SIG-M5 treated with dmso at 0.1 percent for 504 hours (cell line): ENCODE measurements at regions not wholly inside any gene's neighbourhood (a gene's known extent, or its start where the extent isn't known, plus 50 kb on each side); places are given as distances from the start of the nearest gene placed in this dataset.

Experiments used
- DNase-seq: peaks from one replicate; lab custom pipeline; 2025; ENCODE audit not compliant: unreplicated experiment; lab: John Stamatoyannopoulos, UW

DNA sequence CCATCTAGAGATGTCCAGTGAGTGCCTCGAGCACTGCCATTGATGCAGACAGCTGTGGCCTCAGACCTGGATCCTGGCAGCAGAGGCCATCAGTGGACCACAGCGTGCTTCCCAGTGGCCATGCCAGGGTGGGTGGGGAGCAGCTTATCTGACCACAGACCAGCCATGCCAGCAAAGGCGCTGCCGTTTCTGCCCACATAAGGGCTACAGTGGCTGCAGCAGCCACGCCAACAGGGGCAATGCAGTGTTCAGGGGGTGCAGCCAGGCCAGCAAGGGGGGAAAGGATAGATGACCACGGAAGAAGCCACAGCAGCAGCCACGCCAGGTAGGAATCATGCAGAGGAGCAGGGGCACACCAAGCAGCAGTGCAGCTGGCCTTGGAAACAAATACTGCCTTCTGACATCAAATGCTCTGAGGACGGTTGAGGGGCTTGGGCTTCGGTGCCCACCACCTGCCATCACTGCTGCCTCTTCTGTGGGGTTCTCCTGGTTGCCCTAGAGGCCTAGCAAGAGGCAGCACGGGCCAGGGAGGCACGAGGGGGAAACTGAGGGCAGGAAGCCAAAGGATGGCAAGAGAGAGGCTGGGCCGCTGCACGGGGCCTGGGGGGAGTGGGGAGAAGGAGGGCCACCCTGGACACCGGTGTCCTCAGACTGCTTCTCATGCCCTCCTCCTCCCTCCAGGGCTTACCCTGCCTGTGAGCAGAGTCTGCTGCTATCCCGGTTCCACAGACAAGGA lies 94.7 kb upstream of the RUNX3 start:
- no peak for DNase-seq

DNA sequence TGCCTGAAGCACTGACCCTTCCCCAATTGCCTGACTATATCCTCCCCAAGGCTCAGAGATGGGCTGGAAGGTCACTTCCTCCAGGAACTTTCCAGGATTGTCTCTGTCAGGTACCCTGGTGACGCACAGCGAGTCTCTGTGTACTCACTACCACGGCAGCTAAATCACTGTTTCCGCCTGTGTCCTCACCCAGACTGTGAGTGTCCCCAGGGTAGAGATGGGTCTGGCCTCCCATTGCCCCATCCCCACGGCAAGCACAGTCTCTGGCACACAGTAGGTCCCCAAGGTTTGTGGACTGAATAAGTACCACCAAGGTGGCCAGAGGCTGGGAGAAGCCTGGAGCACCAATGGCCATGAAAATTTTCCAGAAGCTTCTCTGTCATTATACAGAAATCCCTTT lies 93.8 kb upstream of the RUNX3 start:
- no peak for DNase-seq

DNA sequence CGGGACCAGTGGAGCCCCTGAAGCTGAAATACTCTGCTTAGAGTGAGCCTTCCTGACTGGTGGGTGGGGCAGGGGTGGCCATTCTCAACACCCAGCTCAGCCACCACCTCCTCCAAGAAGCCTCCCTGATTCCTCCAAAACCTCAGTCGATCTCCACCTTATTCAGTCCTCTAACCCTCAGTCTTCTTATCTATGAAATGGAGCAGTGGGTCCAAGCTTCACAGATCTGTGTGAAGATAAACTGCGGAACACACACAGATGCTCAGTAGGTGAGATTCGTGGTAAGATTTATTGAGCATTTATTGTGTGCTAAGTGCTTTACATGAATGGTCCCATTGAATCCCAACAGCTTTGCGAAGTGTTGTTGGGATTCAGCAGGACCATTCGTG lies 93.1 kb upstream of the RUNX3 start:
- DNase-seq: no peak

DNA sequence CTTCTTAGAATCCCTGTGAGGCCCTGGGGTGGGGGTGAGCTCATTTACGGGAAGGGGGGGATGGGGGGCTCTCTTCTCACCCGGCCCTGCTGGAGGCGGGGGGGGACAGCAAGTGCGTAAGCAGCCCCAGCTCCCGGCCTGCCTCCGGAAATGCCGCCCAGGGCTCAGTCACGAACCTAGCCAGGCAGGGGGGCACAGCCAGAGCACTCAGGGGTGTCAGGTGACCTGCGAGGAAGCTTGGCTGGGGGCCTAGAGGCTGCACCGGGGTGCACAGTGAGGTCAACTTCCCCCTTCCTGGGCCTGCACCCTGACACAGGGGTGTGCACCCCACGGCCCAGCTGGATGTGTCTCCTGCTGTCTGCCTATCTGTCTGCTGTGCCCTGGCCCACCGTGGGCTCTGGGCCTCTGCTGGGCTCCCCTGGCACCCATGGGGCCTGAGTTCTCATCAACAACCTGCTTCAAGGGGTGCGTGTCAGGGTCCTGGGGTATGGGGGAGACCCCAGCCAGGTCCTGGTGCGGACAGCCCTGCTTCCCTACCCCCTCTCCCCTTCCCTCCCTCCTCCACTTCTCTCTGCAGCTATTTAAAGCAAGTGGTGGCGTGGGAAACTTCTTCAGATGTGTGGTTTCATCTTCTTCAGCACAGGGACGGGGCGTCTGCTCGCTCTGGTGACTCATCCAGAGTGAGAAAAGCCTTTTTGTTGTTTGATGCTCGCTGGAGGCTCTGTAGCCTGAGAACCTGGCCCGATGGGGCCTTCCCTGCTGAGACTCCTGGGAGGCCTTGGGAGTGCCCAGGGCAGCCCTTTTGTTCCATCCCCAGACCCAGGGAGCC lies 92.5 kb upstream of the RUNX3 start:
- peak; percentile 90 for DNase-seq

DNA sequence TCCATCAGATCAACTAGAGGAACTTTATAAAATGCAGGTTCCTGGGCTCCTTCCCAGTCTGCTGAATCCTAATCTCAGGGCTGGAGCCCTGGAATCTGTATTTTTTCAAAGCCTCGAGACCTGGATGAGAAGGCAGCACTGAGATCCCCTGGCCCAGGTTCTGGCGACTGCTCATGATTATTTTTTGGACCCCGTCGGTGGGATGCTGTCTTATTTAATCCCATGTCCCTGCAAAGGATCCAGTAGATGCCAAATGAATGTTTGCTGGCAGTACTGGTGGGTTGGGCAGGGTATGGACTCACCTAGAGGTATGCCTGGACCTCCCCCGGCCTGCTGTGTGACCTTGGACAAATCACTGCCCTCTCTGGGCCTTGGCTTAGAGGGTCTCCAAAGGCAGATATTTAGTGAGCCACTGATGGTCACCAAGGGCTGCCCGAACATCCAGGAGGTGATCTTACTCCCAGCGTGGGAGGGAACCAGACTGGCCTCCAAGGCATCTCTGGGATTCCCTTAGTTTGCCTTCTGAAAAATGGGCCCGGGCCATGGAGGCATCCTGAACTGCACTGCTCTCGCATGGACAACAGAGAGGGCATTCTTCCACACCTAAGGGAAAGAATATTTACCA lies 91.6 kb upstream of the RUNX3 start:
- no peak for DNase-seq

DNA sequence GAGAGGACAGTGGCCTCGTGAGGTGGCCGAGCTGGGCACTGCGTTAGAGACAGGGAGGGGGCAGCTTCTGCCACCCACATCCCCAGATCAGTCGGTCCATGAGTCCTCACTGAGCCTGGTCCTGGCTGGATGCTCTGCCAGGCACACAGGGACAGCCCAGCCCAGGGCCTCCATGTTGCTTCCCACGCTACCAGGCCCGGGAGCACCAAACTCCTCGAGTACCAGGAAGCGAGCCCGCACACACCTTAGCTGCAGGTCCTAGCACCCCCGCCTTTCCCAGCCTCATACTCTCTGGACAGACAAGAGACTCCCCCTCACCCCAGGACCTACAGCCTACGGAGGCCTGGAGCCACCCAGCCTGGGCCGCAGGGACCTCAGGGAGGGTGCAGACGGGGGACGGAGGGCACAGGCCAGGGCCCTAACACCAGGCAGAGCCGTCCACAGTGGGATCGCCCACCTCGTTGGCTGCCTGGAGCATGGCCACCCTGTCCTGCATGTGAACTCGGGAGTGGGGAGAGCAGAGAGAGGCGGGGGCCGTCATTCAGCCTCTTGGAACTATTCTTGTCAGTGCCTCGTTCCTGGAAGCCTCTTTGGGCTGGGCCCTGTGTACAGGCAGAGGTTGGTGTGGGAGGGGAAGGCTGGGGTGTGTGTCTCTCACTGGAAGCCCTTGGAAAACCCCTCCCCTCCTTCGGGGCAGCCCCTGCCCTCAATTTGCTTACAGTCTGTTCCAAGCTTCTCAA lies 90.9 kb upstream of the RUNX3 start:
- DNase-seq: no peak

DNA sequence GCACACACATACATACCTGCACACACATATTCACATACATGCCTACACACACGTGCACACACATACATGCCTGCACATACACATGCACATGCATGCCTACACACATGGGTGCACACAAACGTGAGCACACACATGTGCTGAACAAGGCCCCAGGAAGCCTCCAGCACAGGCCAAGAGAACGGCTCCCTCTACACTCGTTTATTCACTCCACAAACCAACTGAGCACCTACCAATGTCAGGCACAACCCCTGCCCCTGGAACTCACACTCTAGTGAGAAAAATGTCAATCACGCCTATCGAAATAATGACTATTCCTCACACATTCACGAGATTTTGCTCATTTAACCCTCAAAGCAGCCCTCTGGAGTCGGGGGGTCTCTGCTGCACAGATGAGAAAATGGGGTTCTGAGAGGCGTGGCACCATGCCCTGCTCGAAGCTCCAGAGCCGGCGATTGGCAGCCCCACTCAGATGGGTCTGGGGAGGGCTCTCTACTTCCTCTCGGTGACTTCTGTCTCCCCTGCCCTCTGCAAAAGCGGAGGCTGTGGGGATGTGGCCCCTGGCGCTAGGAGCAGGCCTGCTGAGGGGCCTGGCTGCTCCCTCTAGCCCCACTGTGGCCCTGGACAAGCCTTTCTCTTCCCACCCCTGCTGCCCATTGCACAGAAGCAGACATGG lies 90.2 kb upstream of the RUNX3 start:
- no peak for DNase-seq

DNA sequence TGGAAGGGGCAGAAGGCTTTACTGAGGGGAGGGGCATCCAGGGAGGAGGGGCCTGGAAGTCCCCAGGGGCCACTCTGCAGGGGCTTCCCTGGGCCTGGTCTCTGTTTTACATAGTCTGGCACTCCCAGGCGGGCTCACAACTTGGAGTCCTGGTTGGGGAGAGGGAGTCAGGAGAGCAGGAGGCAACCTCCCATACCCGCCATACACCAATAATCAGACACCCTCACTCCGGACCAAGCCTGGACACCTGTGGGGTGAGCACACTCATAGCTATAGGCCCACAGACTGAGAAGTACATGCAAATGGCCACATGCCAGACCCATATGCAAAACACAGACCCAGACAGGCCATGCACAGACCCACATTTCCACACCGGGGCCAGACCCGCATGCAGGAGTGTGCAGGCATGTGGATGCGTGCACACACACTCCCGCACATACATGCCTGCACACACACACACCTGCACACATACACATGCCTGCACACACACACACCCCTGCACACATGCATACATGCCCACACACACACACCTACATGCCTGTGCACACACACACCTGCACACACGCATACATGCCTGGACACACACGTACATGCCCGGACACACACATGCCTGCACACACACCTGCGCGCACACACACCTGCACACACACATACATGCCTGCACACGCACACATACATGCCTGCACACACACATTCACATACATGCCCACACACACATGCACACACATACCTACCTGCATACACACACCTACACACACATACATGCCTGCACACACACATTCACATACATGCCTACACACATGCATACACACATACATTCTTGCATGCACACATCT lies 89.5 kb upstream of the RUNX3 start:
- no peak for DNase-seq

DNA sequence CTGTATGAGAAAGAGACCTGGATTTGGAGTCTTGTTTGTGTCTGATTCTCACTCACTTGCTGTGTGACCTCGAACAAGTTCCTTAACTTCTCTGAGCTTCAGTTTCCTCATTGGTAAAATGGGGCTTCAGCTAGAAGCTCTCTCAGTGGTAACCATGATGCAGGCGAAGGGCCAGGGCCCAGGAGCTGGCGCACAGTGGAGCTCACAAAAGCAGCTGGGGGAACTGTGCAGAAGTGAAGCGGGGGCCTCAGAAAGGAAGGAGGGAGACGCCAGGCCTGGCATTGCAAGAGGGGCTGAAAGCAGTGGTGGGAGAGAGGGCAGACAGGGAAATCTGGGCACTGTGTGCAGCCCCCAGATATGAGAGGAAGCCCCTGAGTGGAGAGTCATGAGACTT lies 88.9 kb upstream of the RUNX3 start:
- DNase-seq: no peak

DNA sequence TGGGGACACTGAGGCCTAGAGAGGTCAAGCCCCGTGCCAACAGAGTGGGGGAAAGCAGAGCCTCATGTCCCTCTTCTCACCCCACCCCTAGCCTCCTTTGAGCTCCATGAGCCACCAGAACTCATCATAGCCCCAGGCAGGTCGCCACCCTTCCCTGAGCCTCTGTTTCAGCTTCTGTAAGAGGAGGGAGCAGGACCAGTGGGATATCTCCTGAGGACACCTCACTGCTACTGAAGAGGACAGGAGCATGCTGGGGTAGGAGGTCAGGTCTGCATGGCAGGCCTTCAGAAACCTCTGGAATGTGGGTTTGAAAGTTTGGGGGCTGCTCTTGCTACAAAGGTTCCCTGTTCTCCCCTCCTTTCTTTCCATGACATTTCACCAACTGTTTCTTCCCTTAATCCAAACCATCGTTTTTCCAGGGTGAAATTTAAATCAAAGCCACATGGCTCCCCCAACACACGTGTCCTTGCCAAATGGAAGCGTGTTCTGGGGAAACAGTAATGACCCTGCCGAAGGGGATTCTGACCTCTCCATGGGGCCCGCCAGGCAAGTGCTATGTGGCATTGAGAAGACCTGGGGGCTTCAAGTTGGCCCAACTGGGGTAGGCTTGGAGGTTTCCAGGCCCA lies 88.1 kb upstream of the RUNX3 start:
- no peak for DNase-seq

DNA sequence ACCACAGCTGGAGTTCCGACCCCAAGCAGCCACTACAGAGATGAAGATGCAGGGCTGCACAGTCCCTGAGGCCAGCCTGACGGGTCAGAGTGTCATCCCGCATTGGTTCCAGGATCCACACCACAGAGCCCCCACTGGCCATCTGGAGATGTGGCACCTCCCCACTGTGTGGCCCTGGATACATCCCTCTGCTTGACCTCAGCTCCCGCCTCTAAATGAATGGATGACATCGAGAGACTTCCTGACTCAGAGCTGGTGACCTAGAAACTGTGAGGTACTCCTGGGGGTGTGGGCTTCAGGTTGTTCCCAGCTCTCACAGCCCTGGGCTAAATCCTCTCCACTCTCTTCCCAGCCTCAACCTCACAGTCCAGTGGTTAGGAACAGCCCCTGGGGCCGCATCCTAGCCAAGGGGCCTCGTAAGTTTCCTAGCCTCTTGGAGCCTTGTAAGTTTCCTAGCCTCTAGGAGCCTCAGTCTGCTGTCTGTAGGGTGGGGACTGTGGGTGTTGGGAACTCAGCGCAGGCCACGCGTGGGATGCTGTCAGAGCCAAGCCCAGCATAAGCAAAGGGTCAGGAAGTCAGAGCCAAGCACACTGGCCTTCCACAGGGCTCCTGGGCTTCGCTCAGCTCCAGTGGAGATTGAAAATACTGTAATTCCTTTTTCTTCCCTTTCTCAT lies 87.5 kb upstream of the RUNX3 start:
- no peak for DNase-seq

DNA sequence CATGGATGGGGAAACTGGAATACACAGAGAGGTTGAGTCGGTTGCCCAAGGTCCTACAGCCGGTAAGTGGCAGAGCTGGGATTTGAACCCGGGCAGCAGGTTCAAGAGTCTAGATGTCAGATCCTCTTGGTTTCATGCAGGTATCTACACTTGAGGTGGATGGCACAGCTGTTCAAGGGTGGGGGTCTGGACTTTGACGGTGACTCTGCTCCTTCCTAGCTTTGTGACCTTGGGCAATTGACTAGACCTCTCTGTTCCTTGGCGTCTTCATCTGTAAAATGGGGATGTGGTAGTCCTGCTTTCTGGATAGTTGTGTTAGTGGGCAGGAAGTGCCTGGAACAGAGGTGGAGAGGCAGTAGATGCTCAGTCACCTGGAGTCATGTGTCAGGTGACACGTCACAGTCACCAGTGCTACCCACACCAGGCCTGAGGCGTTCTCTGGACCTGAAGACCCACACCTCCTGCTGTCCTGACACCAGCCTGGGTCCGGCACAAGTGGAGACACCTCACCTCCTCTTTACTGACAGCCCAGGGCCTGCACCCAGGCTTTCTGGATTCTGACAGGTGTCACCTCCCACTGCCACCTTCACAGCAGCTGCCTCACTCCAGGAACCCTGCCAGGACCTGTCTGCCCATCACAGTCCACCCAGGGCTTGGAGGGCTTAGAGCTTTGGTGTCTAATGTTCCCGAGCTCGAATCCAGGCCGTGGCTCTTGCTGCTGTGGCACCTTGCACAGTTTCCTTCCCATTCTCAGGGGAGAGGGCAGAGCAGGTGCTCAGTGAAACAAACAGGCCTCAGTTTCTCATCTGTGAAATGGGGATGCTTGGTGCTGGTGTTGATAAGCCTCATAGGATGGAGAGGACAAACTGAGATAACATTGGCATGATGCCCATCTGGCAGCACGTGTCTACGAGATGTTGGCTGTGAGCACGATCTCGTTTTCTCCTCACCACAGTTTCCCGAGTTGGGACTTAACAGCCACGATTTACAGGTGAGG lies 83.2 kb upstream of the RUNX3 start:
- no peak for DNase-seq

DNA sequence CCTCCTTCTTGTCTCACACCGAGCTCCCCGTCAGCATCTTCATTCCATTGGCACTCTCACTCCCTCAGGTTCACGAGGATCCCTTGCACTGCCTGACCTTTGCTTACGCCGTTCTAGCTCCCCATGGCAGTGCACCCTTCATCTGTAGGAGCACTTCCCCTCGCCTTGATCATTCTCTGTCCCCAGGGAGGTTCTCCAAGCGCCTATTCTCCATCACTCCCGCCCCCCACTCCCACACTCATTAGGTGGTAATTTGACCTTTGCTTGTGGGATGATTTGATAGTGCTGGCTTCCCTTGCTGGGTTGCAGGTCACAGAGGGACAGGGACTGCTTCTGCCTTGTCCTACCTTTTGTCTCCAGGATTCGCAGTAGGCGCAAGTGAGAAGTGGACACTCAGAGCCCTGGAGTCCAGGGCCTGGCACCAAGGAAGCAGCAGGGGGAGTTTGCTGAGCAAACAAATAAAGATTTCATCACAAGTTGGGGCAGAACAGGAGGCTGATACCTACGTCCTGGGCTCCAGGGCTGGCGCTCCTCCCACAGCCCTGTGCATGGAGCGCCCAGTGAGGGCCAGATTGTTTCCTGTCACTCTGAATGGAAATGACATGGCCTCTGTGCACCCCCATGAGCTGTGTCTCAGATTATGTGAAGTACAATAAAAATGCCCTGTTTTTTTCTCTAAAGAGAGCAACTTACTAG lies 82.0 kb upstream of the RUNX3 start:
- no peak for DNase-seq

DNA sequence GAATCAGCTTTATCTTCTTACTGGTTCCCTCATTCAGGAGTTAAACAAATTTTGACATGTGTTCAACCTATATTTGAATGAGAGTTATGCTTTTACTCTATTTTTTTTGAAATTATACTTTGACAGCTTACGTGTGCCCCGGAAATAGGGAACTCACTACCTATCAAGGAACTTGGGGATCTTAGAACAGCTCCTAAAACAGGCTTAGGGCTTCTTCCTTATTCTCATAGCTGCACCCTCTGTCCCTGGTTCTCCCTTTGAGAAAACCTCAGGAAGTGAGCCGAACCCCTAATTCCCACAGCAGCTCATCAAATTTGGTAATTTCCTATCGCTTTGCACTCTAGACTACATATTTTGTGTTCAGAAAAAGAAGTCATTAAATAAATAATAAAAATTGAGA lies 81.2 kb upstream of the RUNX3 start:
- no peak for DNase-seq

DNA sequence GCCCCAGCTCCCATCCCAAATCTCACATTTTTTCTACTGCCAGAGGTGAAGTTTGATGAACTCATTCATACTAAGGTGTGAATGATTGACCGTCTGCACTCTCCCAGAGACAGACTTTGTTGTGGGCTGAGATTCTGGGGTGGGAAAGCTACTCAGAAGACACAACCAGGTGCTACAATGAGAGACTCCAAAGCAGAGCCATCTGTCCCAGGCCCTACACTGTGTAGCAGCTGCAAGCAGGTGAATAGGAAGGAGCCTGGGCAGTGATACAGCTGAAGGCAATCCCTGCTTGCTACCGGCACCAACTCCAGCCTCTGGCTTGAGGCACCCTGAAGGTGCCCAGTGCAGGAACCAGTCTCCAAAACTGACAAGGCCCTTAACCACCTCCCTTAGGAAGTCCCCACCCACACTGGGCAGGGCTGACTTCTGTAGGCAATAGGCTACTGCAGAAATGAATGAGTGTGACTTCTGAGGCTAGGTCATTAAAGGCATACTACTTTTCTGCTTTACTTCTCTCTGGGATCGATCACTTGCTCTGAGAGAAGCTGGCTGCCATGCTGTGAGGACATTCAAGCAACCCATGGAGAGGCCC lies 79.7 kb upstream of the RUNX3 start:
- DNase-seq: no peak

DNA sequence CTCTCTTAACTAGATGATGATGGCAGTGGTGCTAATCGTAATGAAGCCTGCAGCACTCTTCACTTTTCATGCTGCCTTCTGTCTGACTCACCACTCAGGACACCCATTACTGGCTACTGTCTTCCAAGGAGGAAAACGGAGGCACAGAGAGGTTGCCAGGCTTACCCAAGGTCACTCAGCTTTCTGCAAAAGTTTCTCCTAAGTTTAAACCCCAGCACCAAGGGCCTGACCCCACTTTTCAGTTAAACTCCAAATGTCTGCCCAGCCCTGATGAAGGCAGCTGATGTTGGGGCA lies 78.1 kb upstream of the RUNX3 start:
- no peak for DNase-seq
